Ascending aorta (tissue), 2 donors: ENCODE measurements at regions not wholly inside any gene's neighbourhood (a gene's known extent, or its start where the extent isn't known, plus 50 kb on each side); places are given as distances from the start of the nearest gene placed in this dataset.

Source experiments
- DNase-seq, 2 donors: peaks; one replicate each; pipeline ENCODE4 v3.0.0-alpha.2; 2019; ENCODE audit warnings: low spot score in 2 of 2
- H3K27ac ChIP-seq, 2 donors: fragments of 200-600 bp; sonication (generic); one replicate each; pipeline ENCODE4 v1.5.1; 2016 to 2017; ENCODE audit warnings: mild to moderate bottlenecking in 1 of 2
- H3K27me3 ChIP-seq: fragments of 200-600 bp; sonication (generic); one replicate; pipeline ENCODE4 v1.5.1; 2017
- H3K36me3 ChIP-seq, 2 donors: fragments of 200-600 bp; sonication (generic); one replicate each; pipeline ENCODE4 v1.5.1; 2016
- H3K4me1 ChIP-seq, 2 donors: fragments of 200-600 bp; sonication (generic); one replicate each; pipeline ENCODE4 v1.5.1; 2016 to 2017; ENCODE audit warnings: mild to moderate bottlenecking in 1 of 2
- H3K4me3 ChIP-seq, 2 donors: fragments of 200-600 bp; sonication (generic); one replicate each; pipeline ENCODE4 v1.5.1; 2016 to 2017; ENCODE audit warnings: mild to moderate bottlenecking in 1 of 2
- H3K9me3 ChIP-seq, 2 donors: fragments of 200-600 bp; sonication (generic); one replicate each; pipeline ENCODE4 v1.5.1; 2016
- intact Hi-C: fragments of 100-400 bp; cut with DNase I; formaldehyde crosslinking; loops from one replicate; pipeline ENCODE4 v1.15.1; 2023
- TF ChIP-seq, protein P1 (sequence below), 3 experiments: fragments of 200-600 bp in 2 of 3; fragments of 450-650 bp in 1 of 3; sonication (generic) in 2 of 3; IDR thresholded peaks; one replicate each; pipeline ENCODE4 v1.5.1; 2016 to 2019; ENCODE audit warnings: antibody characterized with exemption in 3 of 3, mild to moderate bottlenecking in 1 of 3, moderate library complexity in 1 of 3

- no peaks in the 10 kb centered on the region for H3K36me3 ChIP-seq
- H3K9me3 ChIP-seq, result no peaks in the 10 kb centered on the region
- no peak overlapping the region for H3K4me3 ChIP-seq
- no peaks in the 10 kb centered on the region for H3K27me3 ChIP-seq
- TF ChIP-seq, protein P1, sequence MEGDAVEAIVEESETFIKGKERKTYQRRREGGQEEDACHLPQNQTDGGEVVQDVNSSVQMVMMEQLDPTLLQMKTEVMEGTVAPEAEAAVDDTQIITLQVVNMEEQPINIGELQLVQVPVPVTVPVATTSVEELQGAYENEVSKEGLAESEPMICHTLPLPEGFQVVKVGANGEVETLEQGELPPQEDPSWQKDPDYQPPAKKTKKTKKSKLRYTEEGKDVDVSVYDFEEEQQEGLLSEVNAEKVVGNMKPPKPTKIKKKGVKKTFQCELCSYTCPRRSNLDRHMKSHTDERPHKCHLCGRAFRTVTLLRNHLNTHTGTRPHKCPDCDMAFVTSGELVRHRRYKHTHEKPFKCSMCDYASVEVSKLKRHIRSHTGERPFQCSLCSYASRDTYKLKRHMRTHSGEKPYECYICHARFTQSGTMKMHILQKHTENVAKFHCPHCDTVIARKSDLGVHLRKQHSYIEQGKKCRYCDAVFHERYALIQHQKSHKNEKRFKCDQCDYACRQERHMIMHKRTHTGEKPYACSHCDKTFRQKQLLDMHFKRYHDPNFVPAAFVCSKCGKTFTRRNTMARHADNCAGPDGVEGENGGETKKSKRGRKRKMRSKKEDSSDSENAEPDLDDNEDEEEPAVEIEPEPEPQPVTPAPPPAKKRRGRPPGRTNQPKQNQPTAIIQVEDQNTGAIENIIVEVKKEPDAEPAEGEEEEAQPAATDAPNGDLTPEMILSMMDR (IDR thresholded peaks at IDR 0.05), result no peak
- no peak for DNase-seq
- no peaks in the 10 kb centered on the region for H3K4me1 ChIP-seq
- H3K27ac ChIP-seq, result no peak overlapping the region
- intact Hi-C loops, result no loop called here
These were observed 542.7 kb downstream of the BRD1 start for GRCh38 chr22:49284931-49285330.

- intact Hi-C loops, result no loop called here
- TF ChIP-seq, protein P1 (IDR thresholded peaks at IDR 0.05), result no peak
- no peak for DNase-seq
- Histone ChIP-seq H3K4me3 (no peak overlapping the region), H3K27me3 (no peaks in the 10 kb centered on the region), H3K36me3 (no peaks in the 10 kb centered on the region), H3K27ac (no peak overlapping the region), H3K4me1 (no peaks in the 10 kb centered on the region), H3K9me3 (no peaks in the 10 kb centered on the region)
These were observed 543.5 kb downstream of the BRD1 start for GRCh38 chr22:49284056-49284784.

GRCh38 chr22:49282596-49282995 lies 545.1 kb downstream of the BRD1 start:
- H3K27me3 ChIP-seq, result no peaks in the 10 kb centered on the region
- no peaks in the 10 kb centered on the region for H3K36me3 ChIP-seq
- TF ChIP-seq, protein P1 (IDR thresholded peaks at IDR 0.05), result no peak
- intact Hi-C loops, result no loop called here
- no peak overlapping the region for H3K27ac ChIP-seq
- no peaks in the 10 kb centered on the region for H3K4me1 ChIP-seq
- no peak overlapping the region for H3K4me3 ChIP-seq
- DNase-seq, result no peak
- no peaks in the 10 kb centered on the region for H3K9me3 ChIP-seq

- Histone ChIP-seq H3K36me3 (no peaks in the 10 kb centered on the region), H3K4me1 (no peaks in the 10 kb centered on the region), H3K4me3 (no peak overlapping the region), H3K9me3 (no peaks in the 10 kb centered on the region), H3K27ac (no peak overlapping the region), H3K27me3 (no peaks in the 10 kb centered on the region)
- TF ChIP-seq, protein P1 (IDR thresholded peaks at IDR 0.05), result no peak
- intact Hi-C loops, result no loop called here
- DNase-seq, result no peak
These were observed 546.0 kb downstream of the BRD1 start for GRCh38 chr22:49281467-49282340.

DNA sequence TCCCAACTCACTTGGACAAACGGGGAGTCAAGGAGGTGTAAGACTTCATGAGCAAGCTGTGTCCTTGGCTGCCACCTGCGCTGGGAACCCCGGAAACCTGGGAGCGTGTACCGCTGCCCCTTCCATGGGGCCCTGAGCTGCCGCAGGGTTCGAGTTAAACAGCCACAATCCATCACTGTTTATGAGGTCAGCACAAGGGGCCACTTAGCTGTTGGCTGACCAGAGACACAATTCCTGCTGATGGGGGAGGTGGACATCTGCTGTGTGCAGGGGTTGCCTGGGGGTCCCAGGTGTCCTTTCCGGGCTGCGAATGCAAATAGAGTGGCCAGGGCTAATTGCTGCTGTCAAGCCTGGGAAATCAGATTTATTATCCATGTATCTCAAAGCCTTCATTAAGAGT lies 549.3 kb downstream of the BRD1 start:
- H3K4me1 ChIP-seq, result no peaks in the 10 kb centered on the region
- TF ChIP-seq, protein P1 (IDR thresholded peaks at IDR 0.05), result no peak
- H3K9me3 ChIP-seq, result no peaks in the 10 kb centered on the region
- H3K4me3 ChIP-seq, result no peak overlapping the region
- no peak overlapping the region for H3K27ac ChIP-seq
- H3K27me3 ChIP-seq, result no peaks in the 10 kb centered on the region
- no peak for DNase-seq
- no peaks in the 10 kb centered on the region for H3K36me3 ChIP-seq
- intact Hi-C loops, result no loop called here
